G401 (cell line): ENCODE measurements at regions not wholly inside any gene's neighbourhood (a gene's known extent, or its start where the extent isn't known, plus 50 kb on each side); places are given as distances from the start of the nearest gene placed in this dataset.
"Not testable (repeated sequence)": the region's sequence is repeated elsewhere in the genome, so short reads cannot be mapped to it uniquely, and the experiment has no call there.

Source experiments
- DNase-seq: peaks from one replicate; pipeline ENCODE4 v3.0.0-alpha.2; 2015; ENCODE audit warnings: low spot score
- in situ Hi-C: cut with HindIII; loops from 2 replicates; pipeline ENCODE4 v1.10.0; 2016; ENCODE audit warnings: low sequenced_read_pairs, mixed read lengths

- in situ Hi-C loops: no loop called here
- DNase-seq: no peak
Observed at GRCh38 chr11:23570828-23571227, 710.6 kb upstream of the CCDC179 start.

- no peak for DNase-seq
- in situ Hi-C loops: no loop called here
Observed at GRCh38 chr11:23573429-23573828, 713.2 kb upstream of the CCDC179 start.

- in situ Hi-C loops: no loop called here
- peak; percentile 30 for DNase-seq
Observed at GRCh38 chr11:23574149-23574548, 713.9 kb upstream of the CCDC179 start.

GRCh38 chr11:23577296-23577695, 717.0 kb upstream of the CCDC179 start:
- in situ Hi-C loops: no loop called here
- DNase-seq: no peak

GRCh38 chr11:23585416-23586104, 725.3 kb upstream of the CCDC179 start:
- no peak for DNase-seq
- in situ Hi-C loops: no loop called here

GRCh38 chr11:23586173-23586572, 725.9 kb upstream of the CCDC179 start:
- in situ Hi-C loops: no loop called here
- no peak for DNase-seq

GRCh38 chr11:23590596-23591308, 730.5 kb upstream of the CCDC179 start:
- in situ Hi-C loops: no loop called here
- peak; percentile 10 for DNase-seq

- DNase-seq: no peak
- in situ Hi-C loops: no loop called here
Observed at GRCh38 chr11:23594755-23595154, 734.5 kb upstream of the CCDC179 start.

- in situ Hi-C loops: no loop called here
- no peak for DNase-seq
Observed at GRCh38 chr11:23604966-23605365, 744.7 kb upstream of the CCDC179 start.

GRCh38 chr11:23606191-23606590, 745.9 kb upstream of the CCDC179 start:
- no peak for DNase-seq
- in situ Hi-C loops: no loop called here

GRCh38 chr11:23611726-23612125, 751.5 kb upstream of the CCDC179 start:
- in situ Hi-C loops: no loop called here
- DNase-seq: no peak

- in situ Hi-C loops: no loop called here
- DNase-seq: no peak
Observed at GRCh38 chr11:23620617-23621016, 760.3 kb upstream of the CCDC179 start.

GRCh38 chr11:23632293-23632692, 772.0 kb upstream of the CCDC179 start:
- DNase-seq: no peak
- in situ Hi-C loops: no loop called here

- DNase-seq: no peak
- in situ Hi-C loops: no loop called here
Observed at GRCh38 chr11:23644443-23644842, 784.2 kb upstream of the CCDC179 start.

GRCh38 chr11:23652336-23652735, 792.1 kb upstream of the CCDC179 start:
- DNase-seq, in situ Hi-C loops: not testable (repeated sequence)

GRCh38 chr11:23653071-23653675, 792.9 kb upstream of the CCDC179 start:
- in situ Hi-C loops: no loop called here
- no peak for DNase-seq

GRCh38 chr11:23668324-23668723, 808.0 kb upstream of the CCDC179 start:
- DNase-seq: no peak
- in situ Hi-C loops: no loop called here

- no peak for DNase-seq
- in situ Hi-C loops: no loop called here
Observed at GRCh38 chr11:23673366-23673765, 813.1 kb upstream of the CCDC179 start.

- in situ Hi-C loops: no loop called here
Observed at GRCh38 chr11:23674866-23675265, 814.6 kb upstream of the CCDC179 start.

GRCh38 chr11:23679041-23679440, 817.8 kb upstream of the LUZP2 start:
- in situ Hi-C loops: no loop called here
- DNase-seq: no peak

More at GRCh38 chr11:23674866-23675265, 814.6 kb upstream of the CCDC179 start:
- no peak for DNase-seq
